GM12878 (cell line): ENCODE measurements at regions not wholly inside any gene's neighbourhood (a gene's known extent, or its start where the extent isn't known, plus 50 kb on each side); places are given as distances from the start of the nearest gene placed in this dataset.

ENCODE experiments used
- ATAC-seq: fragments of 200-7000 bp; cut with Tn5 transposase; 3 replicates; pipeline ENCODE4 v1.9.1; 2020; ENCODE audit warnings: mild to moderate bottlenecking, moderate library complexity
- BruUV-seq: library from RNA; stranded (reverse); fragments of 400-500 nt; replicated peaks from 2 replicates; lab custom pipeline; 2021; lab: Mats Ljungman, UMichigan
- CTCF ChIA-PET: fragments of 300-600 bp; sonication (Branson Sonifier 250); formaldehyde crosslinking; extraction: SDS; loops from one replicate; lab custom pipeline; 2021; ENCODE audit warnings: inconsistent platforms; lab: Yijun Ruan, JAX
- POLR2A ChIA-PET: fragments of 350-600 bp; formaldehyde crosslinking; extraction: SDS; loops from one replicate; lab custom pipeline; 2021; ENCODE audit warnings: inconsistent platforms; lab: Charles Lee
- RAD21 ChIA-PET: fragments of 300-600 bp; sonication (Branson Sonifier 250); formaldehyde crosslinking; loops from one replicate; lab custom pipeline; 2023; ENCODE audit warnings: antibody characterized with exemption; ENCODE audit not compliant: unreplicated experiment; lab: Charles Lee
- SMC1A ChIA-PET: fragments of 300-600 bp; sonication (Branson Sonifier 250); formaldehyde crosslinking; loops from one replicate; lab custom pipeline; 2023; ENCODE audit not compliant: unreplicated experiment, uncharacterized antibody; lab: Charles Lee
- DNase-seq: peaks from one replicate; pipeline ENCODE4 v3.0.0-alpha.2; 2011; ENCODE audit warnings: low read depth, low spot score
- FAIRE-seq: peaks from 3 replicates; lab custom pipeline; 2011; peaks lifted over from hg19 to GRCh38; lab: Jason Lieb, UNC
- H2AFZ ChIP-seq: 2 replicates; pipeline ENCODE4 v1.6.0; 2011; ENCODE audit warnings: low read depth, low read length, control low read depth; ENCODE audit not compliant: control insufficient read depth
- H3K27ac ChIP-seq: 2 replicates; pipeline ENCODE4 v1.5.1; 2011; ENCODE audit warnings: control low read depth; ENCODE audit not compliant: control insufficient read depth, insufficient read depth
- H3K27me3 ChIP-seq, 2 experiments: replicated peaks in 1 of 2; 2 replicates each; pipeline versions ENCODE4 v1.6.0 to v1.6.1; 2011; ENCODE audit warnings: low read length in 1 of 2; ENCODE audit not compliant: control insufficient read depth in 2 of 2, insufficient read depth in 2 of 2
- H3K36me3 ChIP-seq, 2 experiments: 2 replicates each; pipeline ENCODE4 v1.5.1; 2011; ENCODE audit warnings: low read length in 1 of 2; ENCODE audit not compliant: control insufficient read depth in 2 of 2, insufficient read depth in 2 of 2
- H3K4me1 ChIP-seq: 2 replicates; pipeline ENCODE4 v1.6.1; 2011; ENCODE audit warnings: mild to moderate bottlenecking, low read length, moderate library complexity, mixed read lengths; ENCODE audit not compliant: control insufficient read depth, insufficient read depth
- H3K4me2 ChIP-seq: 2 replicates; pipeline ENCODE4 v1.6.0; 2011; ENCODE audit warnings: control low read depth; ENCODE audit not compliant: control insufficient read depth, insufficient read depth
- H3K4me3 ChIP-seq: fragments of 200-600 bp; sonication (generic); 2 replicates; pipeline ENCODE4 v1.5.1; 2016
- H3K79me2 ChIP-seq: 2 replicates; pipeline ENCODE4 v1.6.0; 2011; ENCODE audit warnings: low read length; ENCODE audit not compliant: control insufficient read depth, insufficient read depth
- H3K9ac ChIP-seq: 2 replicates; pipeline ENCODE4 v1.8.0; 2011; ENCODE audit warnings: low read length, control low read depth, mixed read lengths; ENCODE audit not compliant: control insufficient read depth, insufficient read depth
- H3K9me3 ChIP-seq: replicated peaks from 3 replicates; pipeline ENCODE4 v1.5.1; 2011; ENCODE audit warnings: mild to moderate bottlenecking, low read length; ENCODE audit not compliant: control insufficient read depth, insufficient read depth
- H4K20me1 ChIP-seq: 2 replicates; pipeline ENCODE4 v1.6.0; 2011; ENCODE audit not compliant: control insufficient read depth, insufficient read depth
- FOXK2 ChIP-seq: fragments of 450-650 bp; IDR thresholded peaks from 2 replicates; pipeline ENCODE4 v1.6.1; 2017; ENCODE audit warnings: mild to moderate bottlenecking, moderate library complexity
- YY1 ChIP-seq: IDR thresholded peaks from 2 replicates; pipeline ENCODE4 v1.6.1; 2011; ENCODE audit warnings: low read depth, mild to moderate bottlenecking, low read length
- ZBTB40 ChIP-seq: fragments of 450-650 bp; IDR thresholded peaks from 2 replicates; pipeline ENCODE4 v1.6.1; 2016; ENCODE audit warnings: mild to moderate bottlenecking, moderate library complexity, borderline replicate concordance
- ZNF592 ChIP-seq: fragments of 450-650 bp; IDR thresholded peaks from 2 replicates; pipeline ENCODE4 v1.6.1; 2017; ENCODE audit warnings: mild to moderate bottlenecking, moderate library complexity
- ZZZ3 ChIP-seq: IDR thresholded peaks from 2 replicates; pipeline ENCODE4 v1.6.1; 2011; ENCODE audit warnings: low read depth; ENCODE audit not compliant: control insufficient read depth, insufficient read length
- WGBS: methylation state at CpG from one replicate; pipeline ENCODE4 v1.1.6; 2016; ENCODE audit warnings: low lambda C conversion rate; ENCODE audit not compliant: insufficient replicate concordance, insufficient coverage; ENCODE audit errors: missing lambda C conversion rate; 5-methylcytosine and 5-hydroxymethylcytosine counted together
- in situ Hi-C: fragments of 300-500 bp; cut with MboI; formaldehyde crosslinking; loops from 9 replicates; pipeline ENCODE4 v1.14.3; 2018; ENCODE audit warnings: mixed read lengths
- intact Hi-C: fragments of 100-400 bp; cut with micrococcal nuclease; formaldehyde crosslinking; loops from one replicate; pipeline ENCODE4 v1.14.2; 2022; ENCODE audit not compliant: unreplicated experiment

- TF ChIP-seq ZBTB40 = no peak
- TF ChIP-seq ZNF592 = no peak
- TF ChIP-seq YY1 = no peak
- TF ChIP-seq, all 136 proteins: peak for 0
Measured at GRCh38 chr1:238153939-238154338, 263.2 kb upstream of the ZP4 start (continued).

GRCh38 chr1:238153253-238153652, 262.5 kb upstream of the ZP4 start:
- POLR2A ChIA-PET = no interaction called here
- RAD21 ChIA-PET = no interaction called here
- no peaks in the 10 kb centered on the region for H4K20me1 ChIP-seq
- no peak for FAIRE-seq
- peak; percentile 34 for ATAC-seq
- no peak overlapping the region for H2AFZ ChIP-seq
- CTCF ChIA-PET = no interaction called here
- H3K4me3 ChIP-seq = no peak overlapping the region
- no peak overlapping the region for H3K4me2 ChIP-seq
- no peak overlapping the region for H3K9ac ChIP-seq
- no peaks in the 10 kb centered on the region; the same call in 2 of the 3 replicates for H3K9me3 ChIP-seq
- H3K36me3 ChIP-seq = no peaks in the 10 kb centered on the region
- intact Hi-C loops (no loop called here), in situ Hi-C loops (no loop called here)
- H3K4me1 ChIP-seq = no peaks in the 10 kb centered on the region
- TF ChIP-seq ZZZ3 (peak; percentile 18), FOXK2 (no peak)
- SMC1A ChIA-PET = interaction anchor here (1.0 to 1.3 kb wide), 2 partner anchors 34 to 91 kb away, joined by 3 read pairs; no protein-coding TSS in a partner anchor
- H3K27ac ChIP-seq = no peak overlapping the region
- no peak for DNase-seq
- H3K79me2 ChIP-seq = no peaks in the 10 kb centered on the region
- WGBS = 0% methylated on average over 2 of the region's 2 CpGs
- no peaks in the 10 kb centered on the region for H3K27me3 ChIP-seq
- BruUV-seq = no TSS peak
